ENCODE measurements at regions not wholly inside any gene's neighbourhood (a gene's known extent, or its start where the extent isn't known, plus 50 kb on each side); places are given as distances from the start of the nearest gene placed in this dataset.
"Not testable (repeated sequence)": the region's sequence is repeated elsewhere in the genome, so short reads cannot be mapped to it uniquely, and the experiment has no call there.

- no peak for DNase-seq
These were observed 87.8 kb upstream of the PPP1R26 start for GRCh38 chr9:135391759-135392158.

GRCh38 chr9:135392511-135392910, 87.1 kb upstream of the PPP1R26 start:
- no peak for DNase-seq

- no peak for DNase-seq
These were observed 85.5 kb upstream of the PPP1R26 start for GRCh38 chr9:135394131-135394530.

- DNase-seq: no peak
These were observed 84.6 kb upstream of the PPP1R26 start for GRCh38 chr9:135394699-135395645.

GRCh38 chr9:135397142-135397541, 82.4 kb upstream of the PPP1R26 start:
- no peak for DNase-seq

- no peak for DNase-seq
These were observed 80.5 kb upstream of the PPP1R26 start for GRCh38 chr9:135399000-135399649.

- no peak for DNase-seq
These were observed 79.1 kb upstream of the PPP1R26 start for GRCh38 chr9:135400496-135400895.

- no peak for DNase-seq
These were observed 78.4 kb upstream of the PPP1R26 start for GRCh38 chr9:135401218-135401617.

- DNase-seq: no peak
These were observed 77.4 kb upstream of the PPP1R26 start for GRCh38 chr9:135402048-135402738.

- no peak for DNase-seq
These were observed 76.6 kb upstream of the PPP1R26 start for GRCh38 chr9:135402739-135403695.

GRCh38 chr9:135403733-135404450, 75.7 kb upstream of the PPP1R26 start:
- DNase-seq: no peak

- DNase-seq: no peak
These were observed 75.0 kb upstream of the PPP1R26 start for GRCh38 chr9:135404451-135405144.

- not testable (repeated sequence) for DNase-seq
These were observed 74.5 kb upstream of the PPP1R26 start for GRCh38 chr9:135405145-135405464.

- no peak for DNase-seq
These were observed 70.9 kb upstream of the PPP1R26 start for GRCh38 chr9:135408476-135409254.

GRCh38 chr9:135409286-135410200, 70.0 kb upstream of the PPP1R26 start:
- DNase-seq: no peak

- no peak for DNase-seq
These were observed 69.2 kb upstream of the PPP1R26 start for GRCh38 chr9:135410421-135410820.

- DNase-seq: no peak
These were observed 68.6 kb upstream of the PPP1R26 start for GRCh38 chr9:135410831-135411473.

- not testable (repeated sequence) for DNase-seq
These were observed 68.0 kb upstream of the PPP1R26 start for GRCh38 chr9:135411605-135412004.

All from fibroblast of skin of right quadriceps (primary cell).